ENCODE measurements at regions not wholly inside any gene's neighbourhood (a gene's known extent, or its start where the extent isn't known, plus 50 kb on each side); places are given as distances from the start of the nearest gene placed in this dataset.

DNA sequence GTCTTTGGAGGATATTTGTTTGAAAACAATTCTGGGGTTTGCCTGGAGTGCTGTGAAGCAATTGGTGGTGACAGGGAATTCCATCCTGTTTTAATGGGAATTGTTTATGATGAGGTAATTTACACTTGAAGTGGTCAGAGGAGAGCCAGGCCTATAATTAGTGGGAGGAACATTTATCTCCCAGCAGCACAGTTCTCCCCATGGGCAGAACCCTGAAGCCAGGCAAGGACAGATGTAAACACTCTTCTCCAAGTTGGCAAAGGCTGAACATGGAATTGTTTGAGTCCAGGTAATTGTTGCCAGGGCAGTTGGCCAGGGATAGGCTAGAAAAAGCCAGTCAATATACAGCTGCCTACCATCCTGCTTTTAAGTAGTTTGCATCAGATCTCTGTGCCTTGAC lies 789.7 kb downstream of the FRK start:
- H3K4me3 ChIP-seq (ENCODE audit: low read depth, low read length), result no peak overlapping the region
- no peaks in the 10 kb centered on the region for H3K9me3 ChIP-seq (ENCODE audit: severe bottlenecking)
- DNase-seq, result no peak
- H3K27me3 ChIP-seq (ENCODE audit: insufficient read depth, low read depth, severe bottlenecking), result no peaks in the 10 kb centered on the region
- no peak overlapping the region for H3K27ac ChIP-seq
- H3K36me3 ChIP-seq, result no peaks in the 10 kb centered on the region
- TF ChIP-seq, protein P1, sequence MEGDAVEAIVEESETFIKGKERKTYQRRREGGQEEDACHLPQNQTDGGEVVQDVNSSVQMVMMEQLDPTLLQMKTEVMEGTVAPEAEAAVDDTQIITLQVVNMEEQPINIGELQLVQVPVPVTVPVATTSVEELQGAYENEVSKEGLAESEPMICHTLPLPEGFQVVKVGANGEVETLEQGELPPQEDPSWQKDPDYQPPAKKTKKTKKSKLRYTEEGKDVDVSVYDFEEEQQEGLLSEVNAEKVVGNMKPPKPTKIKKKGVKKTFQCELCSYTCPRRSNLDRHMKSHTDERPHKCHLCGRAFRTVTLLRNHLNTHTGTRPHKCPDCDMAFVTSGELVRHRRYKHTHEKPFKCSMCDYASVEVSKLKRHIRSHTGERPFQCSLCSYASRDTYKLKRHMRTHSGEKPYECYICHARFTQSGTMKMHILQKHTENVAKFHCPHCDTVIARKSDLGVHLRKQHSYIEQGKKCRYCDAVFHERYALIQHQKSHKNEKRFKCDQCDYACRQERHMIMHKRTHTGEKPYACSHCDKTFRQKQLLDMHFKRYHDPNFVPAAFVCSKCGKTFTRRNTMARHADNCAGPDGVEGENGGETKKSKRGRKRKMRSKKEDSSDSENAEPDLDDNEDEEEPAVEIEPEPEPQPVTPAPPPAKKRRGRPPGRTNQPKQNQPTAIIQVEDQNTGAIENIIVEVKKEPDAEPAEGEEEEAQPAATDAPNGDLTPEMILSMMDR (IDR thresholded peaks at IDR 0.05; ENCODE audit: low read depth, low read length), result no peak

DNA sequence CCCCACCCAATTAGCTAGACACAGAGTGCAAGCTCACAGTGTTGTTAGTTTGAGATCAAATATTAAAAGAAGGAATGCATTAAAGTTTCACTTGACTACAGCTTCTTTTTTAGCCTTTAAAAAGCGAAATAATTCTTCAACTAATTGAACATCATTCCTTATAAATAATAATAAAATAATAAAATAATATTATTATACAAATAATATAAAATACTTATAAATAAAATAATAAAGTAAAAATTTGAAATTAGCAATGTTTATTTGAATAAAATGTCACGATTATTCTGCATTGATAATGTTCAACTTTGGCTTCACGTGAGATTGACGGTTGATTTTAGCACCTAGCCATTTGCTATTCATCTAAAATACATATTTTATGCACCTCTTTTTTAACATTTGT lies 819.3 kb downstream of the FRK start:
- Histone ChIP-seq H3K27me3 (ENCODE audit: insufficient read depth, low read depth, severe bottlenecking) (no peaks in the 10 kb centered on the region), H3K9me3 (ENCODE audit: severe bottlenecking) (no peaks in the 10 kb centered on the region), H3K36me3 (no peaks in the 10 kb centered on the region), H3K4me3 (ENCODE audit: low read depth, low read length) (no peak overlapping the region), H3K27ac (no peak overlapping the region)
- TF ChIP-seq, protein P1 (IDR thresholded peaks at IDR 0.05; ENCODE audit: low read depth, low read length), result no peak
- DNase-seq, result no peak

DNA sequence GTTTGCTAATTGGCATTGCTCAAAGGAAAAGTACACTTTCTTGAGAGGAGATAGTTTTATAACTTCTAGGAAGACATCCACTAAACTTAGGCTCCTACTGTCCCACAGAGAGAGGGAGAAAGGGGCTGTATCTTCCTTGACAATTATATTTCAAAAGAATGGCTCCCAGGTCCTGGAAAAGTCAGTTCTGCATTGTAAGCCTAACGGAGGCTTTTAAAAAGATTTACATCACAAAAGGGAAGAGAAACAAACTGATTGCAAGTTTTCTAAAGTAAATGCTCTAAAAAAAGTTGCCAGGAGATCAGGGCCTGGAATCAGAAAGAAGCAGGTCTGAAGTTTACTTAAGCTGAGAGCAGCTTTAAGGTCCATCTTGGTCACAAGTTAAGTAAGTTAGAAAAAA lies 839.5 kb downstream of the FRK start:
- TF ChIP-seq, protein P1 (IDR thresholded peaks at IDR 0.05; ENCODE audit: low read depth, low read length), result no peak
- Histone ChIP-seq H3K9me3 (ENCODE audit: severe bottlenecking) (no peaks in the 10 kb centered on the region), H3K27ac (no peak overlapping the region), H3K27me3 (ENCODE audit: insufficient read depth, low read depth, severe bottlenecking) (no peaks in the 10 kb centered on the region), H3K4me3 (ENCODE audit: low read depth, low read length) (no peak overlapping the region), H3K36me3 (no peaks in the 10 kb centered on the region)
- DNase-seq, result no peak

DNA sequence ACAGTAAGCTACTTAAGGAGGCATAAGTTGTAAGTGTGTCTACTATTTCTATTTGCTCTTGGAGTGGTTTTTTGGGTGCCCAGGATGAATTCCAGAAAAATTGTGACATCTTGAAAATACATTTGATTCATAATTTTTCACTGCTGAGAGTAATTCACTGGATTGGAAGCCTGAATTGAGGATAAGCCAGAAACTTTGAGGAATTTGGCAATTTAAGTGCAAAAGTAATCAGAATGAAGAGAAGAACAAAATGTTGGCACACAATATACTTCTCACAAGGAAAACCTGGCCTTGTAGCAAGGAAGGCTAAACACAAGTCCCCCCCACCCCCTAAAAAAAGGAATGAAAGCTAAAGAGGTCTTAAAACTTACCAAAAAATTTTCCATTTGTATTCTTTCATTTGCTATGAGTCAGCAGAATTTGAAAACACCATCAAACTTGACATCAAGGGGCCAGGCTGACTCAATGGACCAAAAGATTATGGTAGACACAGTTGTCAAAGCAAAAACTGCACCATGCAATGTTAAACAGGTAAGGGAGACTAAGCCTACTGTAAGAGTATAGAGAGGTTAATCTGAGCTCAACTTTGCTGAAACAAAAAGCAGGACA lies 840.0 kb downstream of the FRK start:
- TF ChIP-seq, protein P1 (IDR thresholded peaks at IDR 0.05; ENCODE audit: low read depth, low read length), result no peak
- DNase-seq, result no peak
- no peaks in the 10 kb centered on the region for H3K27me3 ChIP-seq (ENCODE audit: insufficient read depth, low read depth, severe bottlenecking)

DNA sequence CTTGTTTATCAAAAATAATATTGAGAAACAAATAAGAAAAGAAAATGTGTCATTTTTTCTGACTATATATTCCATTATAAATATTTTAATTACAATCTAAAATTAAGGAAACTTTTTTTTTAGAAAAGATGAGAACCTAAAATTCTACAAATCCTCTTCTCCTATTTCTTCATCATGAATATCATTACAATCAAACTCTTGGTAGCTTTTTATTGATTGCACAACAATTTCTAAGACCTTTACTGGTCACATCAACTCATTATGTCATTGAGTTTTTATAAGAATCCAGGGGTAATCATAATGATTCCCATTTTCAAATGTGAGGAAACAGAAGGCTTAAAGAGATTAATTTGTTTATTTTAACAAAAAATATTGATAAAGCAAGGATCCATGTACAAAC lies 841.0 kb downstream of the FRK start:
- Histone ChIP-seq H3K36me3 (no peaks in the 10 kb centered on the region), H3K27me3 (ENCODE audit: insufficient read depth, low read depth, severe bottlenecking) (no peaks in the 10 kb centered on the region), H3K4me3 (ENCODE audit: low read depth, low read length) (no peak overlapping the region), H3K27ac (no peak overlapping the region), H3K9me3 (ENCODE audit: severe bottlenecking) (no peaks in the 10 kb centered on the region)
- DNase-seq, result no peak
- TF ChIP-seq, protein P1 (IDR thresholded peaks at IDR 0.05; ENCODE audit: low read depth, low read length), result no peak

More for the DNA sequence above, 840.0 kb downstream of the FRK start:
- no peak overlapping the region for H3K4me3 ChIP-seq (ENCODE audit: low read depth, low read length)
- H3K36me3 ChIP-seq, result no peaks in the 10 kb centered on the region
- H3K27ac ChIP-seq, result no peak overlapping the region
- no peaks in the 10 kb centered on the region for H3K9me3 ChIP-seq (ENCODE audit: severe bottlenecking)

DNA sequence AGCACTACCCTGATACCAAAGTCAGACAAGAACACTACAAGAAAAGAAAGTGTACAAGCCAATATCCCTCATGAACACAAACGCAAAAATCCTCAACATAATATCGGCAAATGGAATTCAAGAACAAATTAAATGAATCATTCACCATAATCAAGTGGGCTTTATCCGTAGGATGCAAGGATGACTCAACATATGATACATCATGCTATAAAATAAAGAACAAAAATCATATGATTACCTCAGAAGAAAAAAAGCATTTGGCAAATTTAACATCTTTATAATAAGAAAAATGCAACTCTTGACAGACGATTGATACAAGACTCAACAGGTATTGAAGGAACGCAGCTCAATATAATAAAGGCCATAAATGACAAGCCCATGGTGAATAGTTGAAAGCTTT lies 843.9 kb downstream of the FRK start:
- Histone ChIP-seq H3K27me3 (ENCODE audit: insufficient read depth, low read depth, severe bottlenecking) (no peaks in the 10 kb centered on the region), H3K36me3 (no peaks in the 10 kb centered on the region), H3K4me3 (ENCODE audit: low read depth, low read length) (no peak overlapping the region), H3K9me3 (ENCODE audit: severe bottlenecking) (no peaks in the 10 kb centered on the region), H3K27ac (no peak overlapping the region)
- TF ChIP-seq, protein P1 (IDR thresholded peaks at IDR 0.05; ENCODE audit: low read depth, low read length), result no peak
- no peak for DNase-seq

Measured in WERI-Rb-1 (cell line).